PC-3 (cell line): ENCODE measurements at regions not wholly inside any gene's neighbourhood (a gene's known extent, or its start where the extent isn't known, plus 50 kb on each side); places are given as distances from the start of the nearest gene placed in this dataset.

Source experiments
- ATAC-seq: fragments of 200-7000 bp; cut with Tn5 transposase; 2 replicates; pipeline ENCODE4 v1.9.1; 2020; ENCODE audit warnings: mild to moderate bottlenecking, moderate library complexity
- BruUV-seq: library from RNA; stranded (reverse); fragments of 400-500 nt; replicated peaks from 2 replicates; lab custom pipeline; 2021; lab: Mats Ljungman, UMichigan
- CTCF ChIA-PET: fragments of 300-600 bp; sonication (Branson Sonifier 250); formaldehyde crosslinking; loops from one replicate; lab custom pipeline; 2022; ENCODE audit warnings: antibody characterized with exemption; lab: Charles Lee
- POLR2A ChIA-PET: fragments of 300-600 bp; sonication (Branson Sonifier 250); formaldehyde crosslinking; loops from one replicate; lab custom pipeline; 2022; ENCODE audit warnings: antibody characterized with exemption; ENCODE audit not compliant: unreplicated experiment; lab: Charles Lee
- DNase-seq: peaks from one replicate; pipeline ENCODE4 v3.0.0-alpha.2; 2015
- H2AFZ ChIP-seq: fragments of 300-600 bp; sonication (generic); 2 replicates; pipeline ENCODE4 v1.6.0; 2016; ENCODE audit warnings: antibody characterized with exemption, low read length
- H3F3A ChIP-seq: fragments of 300-600 bp; sonication (generic); one replicate; pipeline ENCODE4 v1.6.0; 2017; ENCODE audit warnings: antibody characterized with exemption, low read length, control low read depth, mild to moderate bottlenecking; ENCODE audit not compliant: unreplicated experiment
- H3K27ac ChIP-seq: fragments of 300-600 bp; sonication (generic); 2 replicates; pipeline ENCODE4 v1.5.1; 2016; ENCODE audit warnings: mild to moderate bottlenecking, low read length
- H3K27me3 ChIP-seq: fragments of 300-600 bp; sonication (generic); 2 replicates; pipeline ENCODE4 v1.6.1; 2016; ENCODE audit warnings: low read length, mixed read lengths
- H3K36me3 ChIP-seq: fragments of 300-600 bp; sonication (generic); 2 replicates; pipeline ENCODE4 v1.6.1; 2016; ENCODE audit warnings: low read depth, mixed run types, low read length, mixed read lengths
- H3K4me1 ChIP-seq: fragments of 300-600 bp; sonication (generic); 2 replicates; pipeline ENCODE4 v1.5.1; 2016; ENCODE audit warnings: low read length; ENCODE audit not compliant: insufficient read depth
- H3K4me2 ChIP-seq: fragments of 300-600 bp; sonication (generic); 2 replicates; pipeline ENCODE4 v1.6.0; 2016; ENCODE audit warnings: low read length
- H3K4me3 ChIP-seq: fragments of 300-600 bp; sonication (generic); 2 replicates; pipeline ENCODE4 v1.5.1; 2016; ENCODE audit warnings: mild to moderate bottlenecking, low read length, mixed read lengths
- H3K79me2 ChIP-seq: fragments of 300-600 bp; sonication (generic); 2 replicates; pipeline ENCODE4 v1.6.1; 2017; ENCODE audit warnings: low read length, mixed read lengths
- H3K9ac ChIP-seq: fragments of 300-600 bp; sonication (generic); 2 replicates; pipeline ENCODE4 v1.6.0; 2016; ENCODE audit warnings: mild to moderate bottlenecking, low read length
- H3K9me2 ChIP-seq: fragments of 300-600 bp; sonication (generic); replicated peaks from 2 replicates; pipeline ENCODE4 v1.6.1; 2016; ENCODE audit warnings: mixed run types, low read length, mixed read lengths
- H3K9me3 ChIP-seq: fragments of 300-600 bp; sonication (generic); 2 replicates; pipeline ENCODE4 v1.6.1; 2016; ENCODE audit warnings: low read length, mixed read lengths
- H4K20me1 ChIP-seq: fragments of 300-600 bp; sonication (generic); 2 replicates; pipeline ENCODE4 v1.6.1; 2016; ENCODE audit warnings: low read length, mixed read lengths
- EZH2 ChIP-seq: fragments of 300-600 bp; sonication (generic); IDR thresholded peaks from one replicate; pipeline ENCODE4 v1.6.1; 2017; ENCODE audit warnings: antibody characterized with exemption, mild to moderate bottlenecking, low read length; ENCODE audit not compliant: unreplicated experiment
- EZH2phosphoT487 ChIP-seq: fragments of 300-600 bp; sonication (generic); IDR thresholded peaks from 2 replicates; pipeline ENCODE4 v1.6.1; 2018; ENCODE audit warnings: mild to moderate bottlenecking, antibody characterized with exemption, low read length, borderline replicate concordance
- intact Hi-C: fragments of 100-400 bp; cut with micrococcal nuclease; formaldehyde crosslinking; loops from 2 replicates; pipeline ENCODE4 v1.9.0; 2023
- TF ChIP-seq, protein P1 (sequence below): fragments of 300-600 bp; sonication (generic); conservative IDR thresholded peaks from 2 replicates; pipeline ENCODE4 v1.5.1; 2017; ENCODE audit warnings: antibody characterized with exemption, low read depth, mild to moderate bottlenecking, low read length

DNA sequence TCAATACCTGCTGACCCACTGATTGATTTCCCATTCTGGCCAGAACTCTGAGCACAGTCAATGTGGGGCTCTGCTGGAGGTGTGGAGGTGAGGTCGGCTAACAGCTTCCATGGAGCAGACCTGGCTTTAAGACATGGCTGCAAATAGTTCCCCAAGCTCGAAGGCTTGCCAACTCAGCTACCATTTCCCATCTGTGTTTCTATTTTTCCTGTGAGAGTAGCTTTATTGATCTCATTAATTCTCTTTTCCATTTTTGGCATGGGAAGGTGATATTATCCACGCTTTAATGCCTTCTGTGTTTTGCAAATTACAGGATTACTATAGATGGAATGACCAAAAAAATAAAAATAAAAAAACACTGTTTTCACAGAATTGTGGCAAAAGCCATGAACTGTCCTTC is 151.6 kb upstream of the XYLT1 start:
- BruUV-seq: no TSS peak
- Histone ChIP-seq H3K4me2 (no peak overlapping the region), H3K4me1 (no peaks in the 10 kb centered on the region), H3K27ac (no peak overlapping the region), H3K4me3 (no peak overlapping the region), H3K9me3 (peaks cover 3% of the 10 kb centered on the region; the same call in 1 of the 2 replicates), H3K27me3 (no peaks in the 10 kb centered on the region), H3K36me3 (no peaks in the 10 kb centered on the region), H3K9ac (no peak overlapping the region), H2AFZ (no peak overlapping the region), H3F3A (no peaks in the 10 kb centered on the region), H4K20me1 (no peaks in the 10 kb centered on the region), H3K79me2 (no peaks in the 10 kb centered on the region), H3K9me2 (no peaks in the 10 kb centered on the region)
- intact Hi-C loops: no loop called here
- TF ChIP-seq, protein P1, sequence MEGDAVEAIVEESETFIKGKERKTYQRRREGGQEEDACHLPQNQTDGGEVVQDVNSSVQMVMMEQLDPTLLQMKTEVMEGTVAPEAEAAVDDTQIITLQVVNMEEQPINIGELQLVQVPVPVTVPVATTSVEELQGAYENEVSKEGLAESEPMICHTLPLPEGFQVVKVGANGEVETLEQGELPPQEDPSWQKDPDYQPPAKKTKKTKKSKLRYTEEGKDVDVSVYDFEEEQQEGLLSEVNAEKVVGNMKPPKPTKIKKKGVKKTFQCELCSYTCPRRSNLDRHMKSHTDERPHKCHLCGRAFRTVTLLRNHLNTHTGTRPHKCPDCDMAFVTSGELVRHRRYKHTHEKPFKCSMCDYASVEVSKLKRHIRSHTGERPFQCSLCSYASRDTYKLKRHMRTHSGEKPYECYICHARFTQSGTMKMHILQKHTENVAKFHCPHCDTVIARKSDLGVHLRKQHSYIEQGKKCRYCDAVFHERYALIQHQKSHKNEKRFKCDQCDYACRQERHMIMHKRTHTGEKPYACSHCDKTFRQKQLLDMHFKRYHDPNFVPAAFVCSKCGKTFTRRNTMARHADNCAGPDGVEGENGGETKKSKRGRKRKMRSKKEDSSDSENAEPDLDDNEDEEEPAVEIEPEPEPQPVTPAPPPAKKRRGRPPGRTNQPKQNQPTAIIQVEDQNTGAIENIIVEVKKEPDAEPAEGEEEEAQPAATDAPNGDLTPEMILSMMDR: no peak
- no peak for TF ChIP-seq EZH2
- TF ChIP-seq EZH2phosphoT487: no peak
- CTCF ChIA-PET: no interaction called here
- ATAC-seq (no peak), DNase-seq (no peak)
- POLR2A ChIA-PET: no interaction called here

- Histone ChIP-seq H3K27ac (no peak overlapping the region), H3K36me3 (no peaks in the 10 kb centered on the region), H3K4me3 (no peak overlapping the region), H3K9ac (no peak overlapping the region), H3K4me1 (no peaks in the 10 kb centered on the region), H3F3A (no peaks in the 10 kb centered on the region), H3K4me2 (no peak overlapping the region), H3K9me2 (no peaks in the 10 kb centered on the region), H3K27me3 (no peaks in the 10 kb centered on the region), H4K20me1 (no peaks in the 10 kb centered on the region), H3K79me2 (no peaks in the 10 kb centered on the region), H3K9me3 (no peaks in the 10 kb centered on the region), H2AFZ (no peak overlapping the region)
- intact Hi-C loops: no loop called here
- ChIA-PET POLR2A (no interaction called here), CTCF (no interaction called here)
- DNase-seq (no peak), ATAC-seq (no peak)
- no TSS peak for BruUV-seq
- TF ChIP-seq, protein P1: no peak
- TF ChIP-seq EZH2phosphoT487 (no peak), EZH2 (no peak)
These were observed 148.5 kb upstream of the XYLT1 start for GRCh38 chr16:17619261-17619660.

- Histone ChIP-seq H3F3A (no peaks in the 10 kb centered on the region), H3K4me3 (no peak overlapping the region), H3K36me3 (no peaks in the 10 kb centered on the region), H3K9me3 (no peaks in the 10 kb centered on the region), H2AFZ (no peak overlapping the region), H3K9me2 (no peaks in the 10 kb centered on the region), H3K9ac (no peak overlapping the region), H3K4me1 (no peaks in the 10 kb centered on the region), H3K27ac (no peak overlapping the region), H4K20me1 (no peaks in the 10 kb centered on the region), H3K4me2 (no peak overlapping the region), H3K27me3 (no peaks in the 10 kb centered on the region), H3K79me2 (no peaks in the 10 kb centered on the region)
- no TSS peak for BruUV-seq
- ChIA-PET POLR2A (no interaction called here), CTCF (no interaction called here)
- TF ChIP-seq, protein P1: no peak
- TF ChIP-seq EZH2phosphoT487: no peak
- TF ChIP-seq EZH2: no peak
- no peak for DNase-seq
- intact Hi-C loops: no loop called here
- ATAC-seq: no peak
These were observed 146.3 kb upstream of the XYLT1 start for GRCh38 chr16:17617021-17617552.
